ENCODE measurements at regions not wholly inside any gene's neighbourhood (a gene's known extent, or its start where the extent isn't known, plus 50 kb on each side); places are given as distances from the start of the nearest gene placed in this dataset.

- DNase-seq, result no peak
- Histone ChIP-seq H3K27me3 (replicated peaks in 1 of 2; ENCODE audit: control insufficient read depth in 2 of 2, extremely low read depth in 1 of 2, insufficient read depth in 2 of 2, low read length in 1 of 2) (no peaks in the 10 kb centered on the region), H3K36me3 (ENCODE audit: control insufficient read depth in 2 of 2, extremely low read depth in 1 of 2, insufficient read depth in 1 of 2, low read length in 1 of 2) (no peaks in the 10 kb centered on the region), H3K27ac (ENCODE audit: low read length) (no peak overlapping the region), H3K4me1 (ENCODE audit: control insufficient read depth in 1 of 2, extremely low read depth in 1 of 2, insufficient read depth in 2 of 2, low read length in 2 of 2) (no peaks in the 10 kb centered on the region), H3K4me3 (ENCODE audit: control insufficient read depth in 1 of 2, extremely low read depth in 1 of 2, low read length in 1 of 2) (no peak overlapping the region), H3K9me3 (no peaks in the 10 kb centered on the region)
- ChIA-PET POLR2A (no interaction called here), CTCF (no interaction called here)
- Mint-ChIP-seq H3K27ac (no peak overlapping the region), H3K36me3 (no peaks in the 10 kb centered on the region), H3K27me3 (no peaks in the 10 kb centered on the region), H3K9me3 (peaks cover 11 to 19% (median 15%) of the 10 kb centered on the region in 3 donors), H3K4me1 (no peaks in the 10 kb centered on the region), H3K4me3 (no peak overlapping the region)
- no peak for ATAC-seq (replicated peaks in 1 of 4)
Observed at GRCh38 chr4:66439508-66439907, 769.2 kb upstream of the EPHA5 start.

GRCh38 chr4:66433706-66434105, 763.4 kb upstream of the EPHA5 start:
- Histone ChIP-seq H3K4me3 (ENCODE audit: control insufficient read depth in 1 of 2, extremely low read depth in 1 of 2, low read length in 1 of 2) (no peak overlapping the region), H3K27ac (ENCODE audit: low read length) (no peak overlapping the region), H3K4me1 (ENCODE audit: control insufficient read depth in 1 of 2, extremely low read depth in 1 of 2, insufficient read depth in 2 of 2, low read length in 2 of 2) (no peaks in the 10 kb centered on the region), H3K36me3 (ENCODE audit: control insufficient read depth in 2 of 2, extremely low read depth in 1 of 2, insufficient read depth in 1 of 2, low read length in 1 of 2) (no peaks in the 10 kb centered on the region), H3K27me3 (replicated peaks in 1 of 2; ENCODE audit: control insufficient read depth in 2 of 2, extremely low read depth in 1 of 2, insufficient read depth in 2 of 2, low read length in 1 of 2) (no peaks in the 10 kb centered on the region), H3K9me3 (no peaks in the 10 kb centered on the region)
- POLR2A ChIA-PET, result no interaction called here
- DNase-seq (no peak), ATAC-seq (replicated peaks in 1 of 4) (no peak)
- CTCF ChIA-PET, result no interaction called here
- H3K27me3 Mint-ChIP-seq, result no peaks in the 10 kb centered on the region
- WGBS (ENCODE audit: insufficient coverage), result 79% methylated on average over 4 of the region's 4 CpGs
- H3K4me1 Mint-ChIP-seq, result no peaks in the 10 kb centered on the region
- no peaks in the 10 kb centered on the region for H3K36me3 Mint-ChIP-seq
- H3K9me3 Mint-ChIP-seq, result peaks cover 20 to 34% (median 23%) of the 10 kb centered on the region in 3 donors
- no peak overlapping the region for H3K4me3 Mint-ChIP-seq
- no peak overlapping the region for H3K27ac Mint-ChIP-seq

GRCh38 chr4:66430856-66431255, 760.6 kb upstream of the EPHA5 start:
- Mint-ChIP-seq H3K9me3 (peaks cover 15 to 22% (median 18%) of the 10 kb centered on the region in 3 donors), H3K36me3 (no peaks in the 10 kb centered on the region), H3K27ac (no peak overlapping the region), H3K4me3 (no peak overlapping the region), H3K4me1 (no peaks in the 10 kb centered on the region), H3K27me3 (no peaks in the 10 kb centered on the region)
- Histone ChIP-seq H3K9me3 (no peaks in the 10 kb centered on the region), H3K4me1 (ENCODE audit: control insufficient read depth in 1 of 2, extremely low read depth in 1 of 2, insufficient read depth in 2 of 2, low read length in 2 of 2) (no peaks in the 10 kb centered on the region), H3K27me3 (replicated peaks in 1 of 2; ENCODE audit: control insufficient read depth in 2 of 2, extremely low read depth in 1 of 2, insufficient read depth in 2 of 2, low read length in 1 of 2) (no peaks in the 10 kb centered on the region), H3K27ac (ENCODE audit: low read length) (no peak overlapping the region), H3K4me3 (ENCODE audit: control insufficient read depth in 1 of 2, extremely low read depth in 1 of 2, low read length in 1 of 2) (no peak overlapping the region), H3K36me3 (ENCODE audit: control insufficient read depth in 2 of 2, extremely low read depth in 1 of 2, insufficient read depth in 1 of 2, low read length in 1 of 2) (no peaks in the 10 kb centered on the region)
- DNase-seq (no peak), ATAC-seq (replicated peaks in 1 of 4) (no peak)
- CTCF ChIA-PET, result no interaction called here
- POLR2A ChIA-PET, result interaction anchor here in 1 of 2 donors (0.5 kb wide), 1 partner anchor 373 kb away, joined by 3 read pairs; no protein-coding TSS in a partner anchor
- whole genome bisulfite sequencing (ENCODE audit: insufficient coverage), result 13% methylated on average over 1 of the region's 1 CpG

GRCh38 chr4:66429276-66429675, 759.0 kb upstream of the EPHA5 start:
- ATAC-seq (replicated peaks in 1 of 4) (no peak), DNase-seq (no peak)
- Mint-ChIP-seq H3K4me3 (no peak overlapping the region), H3K9me3 (peaks cover 8 to 26% (median 17%) of the 10 kb centered on the region in 3 donors), H3K27me3 (no peaks in the 10 kb centered on the region), H3K36me3 (no peaks in the 10 kb centered on the region), H3K27ac (no peak overlapping the region), H3K4me1 (no peaks in the 10 kb centered on the region)
- WGBS (ENCODE audit: insufficient coverage), result no CpG with 5 or more reads among the region's 1 CpG
- Histone ChIP-seq H3K36me3 (ENCODE audit: control insufficient read depth in 2 of 2, extremely low read depth in 1 of 2, insufficient read depth in 1 of 2, low read length in 1 of 2) (no peaks in the 10 kb centered on the region), H3K27me3 (replicated peaks in 1 of 2; ENCODE audit: control insufficient read depth in 2 of 2, extremely low read depth in 1 of 2, insufficient read depth in 2 of 2, low read length in 1 of 2) (no peaks in the 10 kb centered on the region), H3K4me1 (ENCODE audit: control insufficient read depth in 1 of 2, extremely low read depth in 1 of 2, insufficient read depth in 2 of 2, low read length in 2 of 2) (no peaks in the 10 kb centered on the region), H3K4me3 (ENCODE audit: control insufficient read depth in 1 of 2, extremely low read depth in 1 of 2, low read length in 1 of 2) (no peak overlapping the region), H3K27ac (ENCODE audit: low read length) (no peak overlapping the region), H3K9me3 (no peaks in the 10 kb centered on the region)
- ChIA-PET CTCF (no interaction called here), POLR2A (no interaction called here)

GRCh38 chr4:66416425-66416824, 746.1 kb upstream of the EPHA5 start:
- Mint-ChIP-seq H3K36me3 (no peaks in the 10 kb centered on the region), H3K4me3 (no peak overlapping the region), H3K9me3 (peaks cover 8 to 27% (median 17%) of the 10 kb centered on the region in 3 donors), H3K27me3 (no peaks in the 10 kb centered on the region), H3K4me1 (no peaks in the 10 kb centered on the region), H3K27ac (no peak overlapping the region)
- Histone ChIP-seq H3K4me3 (ENCODE audit: control insufficient read depth in 1 of 2, extremely low read depth in 1 of 2, low read length in 1 of 2) (no peak overlapping the region), H3K36me3 (ENCODE audit: control insufficient read depth in 2 of 2, extremely low read depth in 1 of 2, insufficient read depth in 1 of 2, low read length in 1 of 2) (no peaks in the 10 kb centered on the region), H3K9me3 (no peaks in the 10 kb centered on the region), H3K27ac (ENCODE audit: low read length) (no peak overlapping the region), H3K4me1 (ENCODE audit: control insufficient read depth in 1 of 2, extremely low read depth in 1 of 2, insufficient read depth in 2 of 2, low read length in 2 of 2) (no peaks in the 10 kb centered on the region), H3K27me3 (replicated peaks in 1 of 2; ENCODE audit: control insufficient read depth in 2 of 2, extremely low read depth in 1 of 2, insufficient read depth in 2 of 2, low read length in 1 of 2) (no peaks in the 10 kb centered on the region)
- POLR2A ChIA-PET, result no interaction called here
- DNase-seq (no peak), ATAC-seq (replicated peaks in 1 of 4) (no peak)
- 67% methylated on average over 1 of the region's 4 CpGs for WGBS (ENCODE audit: insufficient coverage)
- CTCF ChIA-PET, result no interaction called here

- Mint-ChIP-seq H3K27me3 (no peaks in the 10 kb centered on the region), H3K4me1 (no peaks in the 10 kb centered on the region), H3K36me3 (no peaks in the 10 kb centered on the region), H3K9me3 (peaks cover 10 to 12% (median 10%) of the 10 kb centered on the region in 3 donors), H3K27ac (no peak overlapping the region), H3K4me3 (no peak overlapping the region)
- Histone ChIP-seq H3K4me1 (ENCODE audit: control insufficient read depth in 1 of 2, extremely low read depth in 1 of 2, insufficient read depth in 2 of 2, low read length in 2 of 2) (no peaks in the 10 kb centered on the region), H3K27ac (ENCODE audit: low read length) (no peak overlapping the region), H3K36me3 (ENCODE audit: control insufficient read depth in 2 of 2, extremely low read depth in 1 of 2, insufficient read depth in 1 of 2, low read length in 1 of 2) (no peaks in the 10 kb centered on the region), H3K27me3 (replicated peaks in 1 of 2; ENCODE audit: control insufficient read depth in 2 of 2, extremely low read depth in 1 of 2, insufficient read depth in 2 of 2, low read length in 1 of 2) (no peaks in the 10 kb centered on the region), H3K9me3 (peaks cover 3% of the 10 kb centered on the region), H3K4me3 (ENCODE audit: control insufficient read depth in 1 of 2, extremely low read depth in 1 of 2, low read length in 1 of 2) (no peak overlapping the region)
- ChIA-PET POLR2A (interaction anchor here in 1 of 2 donors (0.7 kb wide), 1 partner anchor 267 kb away, joined by 3 read pairs; no protein-coding TSS in a partner anchor), CTCF (no interaction called here)
- DNase-seq (no peak), ATAC-seq (replicated peaks in 1 of 4) (no peak)
- 100% methylated on average over 1 of the region's 5 CpGs for WGBS (ENCODE audit: insufficient coverage)
Observed at GRCh38 chr4:66404141-66404540, 733.9 kb upstream of the EPHA5 start.

- Histone ChIP-seq H3K4me3 (ENCODE audit: control insufficient read depth in 1 of 2, extremely low read depth in 1 of 2, low read length in 1 of 2) (no peak overlapping the region), H3K9me3 (no peaks in the 10 kb centered on the region), H3K27ac (ENCODE audit: low read length) (no peak overlapping the region), H3K4me1 (ENCODE audit: control insufficient read depth in 1 of 2, extremely low read depth in 1 of 2, insufficient read depth in 2 of 2, low read length in 2 of 2) (no peaks in the 10 kb centered on the region), H3K36me3 (ENCODE audit: control insufficient read depth in 2 of 2, extremely low read depth in 1 of 2, insufficient read depth in 1 of 2, low read length in 1 of 2) (no peaks in the 10 kb centered on the region), H3K27me3 (replicated peaks in 1 of 2; ENCODE audit: control insufficient read depth in 2 of 2, extremely low read depth in 1 of 2, insufficient read depth in 2 of 2, low read length in 1 of 2) (no peaks in the 10 kb centered on the region)
- ATAC-seq (replicated peaks in 1 of 4) (no peak), DNase-seq (no peak)
- H3K4me1 Mint-ChIP-seq, result no peaks in the 10 kb centered on the region
- H3K4me3 Mint-ChIP-seq, result no peak overlapping the region
- POLR2A ChIA-PET, result no interaction called here
- no CpG with 5 or more reads among the region's 1 CpG for WGBS (ENCODE audit: insufficient coverage)
- no peaks in the 10 kb centered on the region for H3K36me3 Mint-ChIP-seq
- H3K27ac Mint-ChIP-seq, result no peak overlapping the region
- CTCF ChIA-PET, result no interaction called here
- no peaks in the 10 kb centered on the region for H3K27me3 Mint-ChIP-seq
- H3K9me3 Mint-ChIP-seq, result peaks cover 4 to 13% (median 10%) of the 10 kb centered on the region in 3 donors
Observed at GRCh38 chr4:66376921-66377320, 706.6 kb upstream of the EPHA5 start.
